Mesothelial cell of epicardium (in vitro differentiated cells): ENCODE measurements at regions not wholly inside any gene's neighbourhood (a gene's known extent, or its start where the extent isn't known, plus 50 kb on each side); places are given as distances from the start of the nearest gene placed in this dataset.

Experiments
- DNase-seq, 2 experiments: peaks; one replicate each; pipeline ENCODE4 v3.0.0; 2021; ENCODE audit warnings: low spot score in 2 of 2; ENCODE audit not compliant: unreplicated experiment in 2 of 2
- H3K27ac Mint-ChIP-seq: 2 replicates; pipeline ENCODE4 v1.8.0; 2021; ENCODE audit warnings: mixed read lengths
- H3K27me3 Mint-ChIP-seq: 2 replicates; pipeline ENCODE4 v1.8.0; 2021; ENCODE audit warnings: low read depth, mixed read lengths
- H3K36me3 Mint-ChIP-seq: 2 replicates; pipeline ENCODE4 v1.8.0; 2021; ENCODE audit warnings: mixed read lengths
- H3K4me1 Mint-ChIP-seq: 2 replicates; pipeline ENCODE4 v1.8.0; 2021; ENCODE audit warnings: mixed read lengths
- H3K4me3 Mint-ChIP-seq: 2 replicates; pipeline ENCODE4 v1.8.0; 2021; ENCODE audit warnings: mild to moderate bottlenecking, moderate library complexity, mixed read lengths
- H3K9me3 Mint-ChIP-seq: 2 replicates; pipeline ENCODE4 v1.8.0; 2021; ENCODE audit warnings: mixed read lengths
- TF ChIP-seq, protein P1 (sequence below): fragments of 200-600 bp; sonication (generic); IDR thresholded peaks from one replicate; pipeline ENCODE4 v1.5.0; 2021; ENCODE audit warnings: antibody characterized with exemption; ENCODE audit not compliant: unreplicated experiment

DNA sequence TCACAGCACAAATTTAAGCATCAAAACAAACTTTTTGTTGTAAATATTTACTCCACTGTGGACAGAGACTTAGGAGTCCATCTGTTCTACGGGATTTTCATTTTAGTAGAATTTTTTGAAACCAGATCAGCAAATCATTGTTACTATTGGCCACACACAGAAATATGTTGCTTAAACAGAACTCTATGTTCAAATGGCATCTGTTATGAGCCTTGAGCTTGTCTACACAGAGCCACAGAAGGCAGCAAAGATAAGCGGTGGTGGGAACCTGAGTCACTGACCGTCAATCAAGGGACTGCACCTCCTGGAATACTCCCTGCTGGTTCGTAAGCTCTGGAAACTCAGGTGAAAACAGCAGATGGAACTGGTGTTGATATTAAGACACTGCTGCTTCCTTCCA, 156.8 kb downstream of the TMEM200C start:
- DNase-seq: no peak
- no peaks in the 10 kb centered on the region for H3K9me3 Mint-ChIP-seq
- no peaks in the 10 kb centered on the region for H3K4me1 Mint-ChIP-seq
- TF ChIP-seq, protein P1, sequence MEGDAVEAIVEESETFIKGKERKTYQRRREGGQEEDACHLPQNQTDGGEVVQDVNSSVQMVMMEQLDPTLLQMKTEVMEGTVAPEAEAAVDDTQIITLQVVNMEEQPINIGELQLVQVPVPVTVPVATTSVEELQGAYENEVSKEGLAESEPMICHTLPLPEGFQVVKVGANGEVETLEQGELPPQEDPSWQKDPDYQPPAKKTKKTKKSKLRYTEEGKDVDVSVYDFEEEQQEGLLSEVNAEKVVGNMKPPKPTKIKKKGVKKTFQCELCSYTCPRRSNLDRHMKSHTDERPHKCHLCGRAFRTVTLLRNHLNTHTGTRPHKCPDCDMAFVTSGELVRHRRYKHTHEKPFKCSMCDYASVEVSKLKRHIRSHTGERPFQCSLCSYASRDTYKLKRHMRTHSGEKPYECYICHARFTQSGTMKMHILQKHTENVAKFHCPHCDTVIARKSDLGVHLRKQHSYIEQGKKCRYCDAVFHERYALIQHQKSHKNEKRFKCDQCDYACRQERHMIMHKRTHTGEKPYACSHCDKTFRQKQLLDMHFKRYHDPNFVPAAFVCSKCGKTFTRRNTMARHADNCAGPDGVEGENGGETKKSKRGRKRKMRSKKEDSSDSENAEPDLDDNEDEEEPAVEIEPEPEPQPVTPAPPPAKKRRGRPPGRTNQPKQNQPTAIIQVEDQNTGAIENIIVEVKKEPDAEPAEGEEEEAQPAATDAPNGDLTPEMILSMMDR: no peak
- no peaks in the 10 kb centered on the region for H3K36me3 Mint-ChIP-seq
- no peak overlapping the region for H3K27ac Mint-ChIP-seq
- no peaks in the 10 kb centered on the region for H3K27me3 Mint-ChIP-seq
- no peak overlapping the region for H3K4me3 Mint-ChIP-seq

DNA sequence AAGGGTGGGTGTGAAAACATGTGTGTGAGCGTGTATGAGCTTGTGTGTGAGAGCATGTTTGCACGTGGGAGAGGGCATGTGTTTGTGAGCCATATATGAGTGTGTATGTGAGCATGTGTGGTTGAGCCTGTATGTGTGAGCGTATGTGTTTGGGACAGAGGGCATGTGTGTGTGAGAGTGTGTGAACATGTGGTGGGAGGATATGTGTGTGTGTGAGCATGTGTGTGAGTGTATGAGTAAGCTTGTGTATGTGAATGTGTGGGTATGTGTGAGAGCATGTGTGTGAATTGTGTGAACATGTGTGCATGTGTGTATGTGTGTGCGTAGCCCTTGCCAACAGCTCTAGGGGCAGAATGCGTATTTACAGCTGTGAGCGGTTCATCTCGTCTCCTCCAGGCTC, 163.0 kb downstream of the TMEM200C start:
- Mint-ChIP-seq H3K27me3 (peaks cover 2% of the 10 kb centered on the region), H3K4me1 (no peaks in the 10 kb centered on the region), H3K9me3 (no peaks in the 10 kb centered on the region), H3K36me3 (no peaks in the 10 kb centered on the region), H3K4me3 (no peak overlapping the region), H3K27ac (no peak overlapping the region)
- DNase-seq: no peak
- TF ChIP-seq, protein P1: no peak

DNA sequence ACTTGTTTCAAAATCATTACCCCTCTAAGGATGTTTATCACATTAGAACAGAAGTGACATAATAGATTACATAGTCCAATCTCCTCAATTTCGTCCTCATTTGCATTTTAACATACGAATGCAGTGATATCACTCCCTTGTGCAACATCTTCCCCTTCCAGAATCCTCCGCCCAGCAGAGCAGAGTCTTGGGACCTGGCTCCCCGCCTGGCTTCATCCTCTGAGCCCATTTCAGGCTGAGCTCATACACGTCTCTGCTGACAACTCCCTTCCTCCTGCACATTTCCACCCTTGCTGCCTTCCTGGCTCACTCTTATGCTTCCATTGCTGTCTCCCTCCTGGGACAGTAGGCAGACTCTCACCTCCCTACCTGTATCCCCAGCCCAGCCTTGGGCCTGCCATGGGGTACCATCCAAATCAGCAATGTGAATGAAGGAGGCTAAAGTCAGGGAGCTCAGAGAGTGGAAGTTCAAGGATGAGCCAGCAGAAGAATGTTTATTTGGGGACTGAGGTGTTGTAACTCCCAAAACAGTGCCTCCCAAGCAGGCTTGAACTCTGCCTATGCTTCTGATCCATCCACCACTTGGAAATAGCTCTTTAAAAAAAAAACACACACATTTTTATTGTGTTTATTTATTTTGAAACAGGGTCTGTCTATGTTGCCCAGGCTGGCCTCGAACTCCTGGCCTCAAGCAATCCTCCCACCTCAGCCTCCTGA, 165.2 kb downstream of the TMEM200C start:
- Mint-ChIP-seq H3K4me1 (no peaks in the 10 kb centered on the region), H3K4me3 (no peak overlapping the region), H3K27ac (no peak overlapping the region), H3K36me3 (no peaks in the 10 kb centered on the region), H3K9me3 (no peaks in the 10 kb centered on the region), H3K27me3 (peaks cover 2% of the 10 kb centered on the region)
- TF ChIP-seq, protein P1: no peak
- DNase-seq: no peak

DNA sequence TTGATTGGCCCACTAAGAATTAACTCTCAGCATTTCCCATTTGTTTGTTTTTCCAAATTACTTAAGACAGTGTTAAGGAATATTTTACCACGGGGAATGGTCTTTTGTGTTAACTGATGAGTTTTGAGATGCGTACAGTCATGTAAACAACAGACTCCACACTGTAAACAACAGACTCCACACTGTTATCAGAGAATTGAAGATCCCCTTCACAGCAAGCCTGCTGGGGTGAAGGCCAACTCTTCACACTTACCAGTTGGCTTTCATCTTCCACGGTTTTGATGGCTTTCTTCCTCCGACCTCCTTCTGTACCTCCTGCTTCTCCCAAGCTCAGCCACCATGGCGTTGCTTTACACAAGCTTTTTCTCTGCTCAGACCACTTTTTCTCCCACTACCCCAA, 166.8 kb downstream of the TMEM200C start:
- TF ChIP-seq, protein P1: no peak
- H3K27me3 Mint-ChIP-seq: peaks cover 2% of the 10 kb centered on the region
- no peaks in the 10 kb centered on the region for H3K4me1 Mint-ChIP-seq

DNA sequence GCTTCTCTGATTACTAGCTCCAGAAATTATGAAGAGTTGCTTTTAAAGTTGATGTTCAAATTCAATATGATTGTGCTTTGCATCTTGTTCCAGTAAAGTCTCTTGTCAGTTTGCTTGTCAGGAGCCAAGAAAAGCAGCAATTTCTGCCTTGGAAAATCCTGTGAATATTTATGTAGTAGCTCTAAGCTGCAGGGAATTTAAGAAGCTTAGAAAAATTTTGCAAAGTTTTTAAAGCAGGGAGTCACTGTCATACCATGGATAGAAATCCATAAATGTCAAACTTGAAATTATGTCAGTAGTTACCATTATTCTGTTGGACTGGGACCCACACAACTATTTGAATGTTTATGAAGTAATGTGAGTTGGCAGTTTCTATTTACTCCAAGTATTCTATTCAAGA, 169.3 kb downstream of the TMEM200C start:
- H3K27me3 Mint-ChIP-seq: peaks cover 5% of the 10 kb centered on the region
- TF ChIP-seq, protein P1: no peak
- no peaks in the 10 kb centered on the region for H3K36me3 Mint-ChIP-seq
- no peaks in the 10 kb centered on the region for H3K9me3 Mint-ChIP-seq
- no peak for DNase-seq
- H3K4me1 Mint-ChIP-seq: no peaks in the 10 kb centered on the region
- no peak overlapping the region for H3K27ac Mint-ChIP-seq
- H3K4me3 Mint-ChIP-seq: no peak overlapping the region

More for the DNA sequence above, 166.8 kb downstream of the TMEM200C start:
- no peaks in the 10 kb centered on the region for H3K9me3 Mint-ChIP-seq
- H3K4me3 Mint-ChIP-seq: no peak overlapping the region
- H3K27ac Mint-ChIP-seq: no peak overlapping the region
- no peaks in the 10 kb centered on the region for H3K36me3 Mint-ChIP-seq
- no peak for DNase-seq
